Fibroblast of skin of right quadriceps (primary cell): ENCODE measurements at regions not wholly inside any gene's neighbourhood (a gene's known extent, or its start where the extent isn't known, plus 50 kb on each side); places are given as distances from the start of the nearest gene placed in this dataset.

Source experiments
- DNase-seq: peaks from one replicate; pipeline ENCODE4 v3.0.0-alpha.2; 2013

GRCh38 chr5:165622864-165623536 lies 2117.6 kb downstream of the MAT2B start:
- no peak for DNase-seq

- DNase-seq, result no peak
Observed at GRCh38 chr5:165624166-165624946, 2118.9 kb downstream of the MAT2B start.

GRCh38 chr5:165626161-165626560 lies 2120.7 kb downstream of the MAT2B start:
- no peak for DNase-seq

GRCh38 chr5:165627548-165628170 lies 2122.2 kb downstream of the MAT2B start:
- no peak for DNase-seq

- DNase-seq, result peak; percentile 51
Observed at GRCh38 chr5:165630261-165630778, 2124.9 kb downstream of the MAT2B start.

GRCh38 chr5:165631235-165631634 lies 2125.8 kb downstream of the MAT2B start:
- DNase-seq, result no peak

- DNase-seq, result no peak
Observed at GRCh38 chr5:165642366-165642765, 2136.9 kb downstream of the MAT2B start.

- DNase-seq, result no peak
Observed at GRCh38 chr5:165665735-165666400, 2160.4 kb downstream of the MAT2B start.

- no peak for DNase-seq
Observed at GRCh38 chr5:165673499-165673898, 2168.1 kb downstream of the MAT2B start.

- DNase-seq, result no peak
Observed at GRCh38 chr5:165695796-165696195, 2190.4 kb downstream of the MAT2B start.

GRCh38 chr5:165705960-165706359 lies 2200.5 kb downstream of the MAT2B start:
- no peak for DNase-seq

- DNase-seq, result no peak
Observed at GRCh38 chr5:165712011-165712410, 2206.6 kb downstream of the MAT2B start.

GRCh38 chr5:165714598-165714997 lies 2209.2 kb downstream of the MAT2B start:
- peak; percentile 4 for DNase-seq

- no peak for DNase-seq
Observed at GRCh38 chr5:165720901-165721300, 2215.5 kb downstream of the MAT2B start.

GRCh38 chr5:165722401-165722800 lies 2217.0 kb downstream of the MAT2B start:
- DNase-seq, result no peak

GRCh38 chr5:165723931-165724330 lies 2218.5 kb downstream of the MAT2B start:
- no peak for DNase-seq

- DNase-seq, result no peak
Observed at GRCh38 chr5:165728425-165728824, 2223.0 kb downstream of the MAT2B start.

- no peak for DNase-seq
Observed at GRCh38 chr5:165735388-165735787, 2230.0 kb downstream of the MAT2B start.

- no peak for DNase-seq
Observed at GRCh38 chr5:165739079-165739741, 2233.8 kb downstream of the MAT2B start.

GRCh38 chr5:165757791-165758190 lies 2252.4 kb downstream of the MAT2B start:
- DNase-seq, result no peak

- DNase-seq, result no peak
Observed at GRCh38 chr5:165775111-165775510, 2269.7 kb downstream of the MAT2B start.

- DNase-seq, result no peak
Observed at GRCh38 chr5:165779505-165779904, 2274.1 kb downstream of the MAT2B start.

- no peak for DNase-seq
Observed at GRCh38 chr5:165780901-165781300, 2275.5 kb downstream of the MAT2B start.
